LNCAP (cell line): ENCODE measurements at regions not wholly inside any gene's neighbourhood (a gene's known extent, or its start where the extent isn't known, plus 50 kb on each side); places are given as distances from the start of the nearest gene placed in this dataset.

Experiments used
- CTCF ChIP-seq: fragments of 450-650 bp; IDR thresholded peaks from 2 replicates; pipeline ENCODE4 v1.5.1; 2017; ENCODE audit warnings: mild to moderate bottlenecking

- TF ChIP-seq CTCF, result no peak
These were observed 54.8 kb upstream of the CCDC68 start for GRCh38 chr18:55014095-55014494.

GRCh38 chr18:55013685-55014084 is 54.4 kb upstream of the CCDC68 start:
- no peak for TF ChIP-seq CTCF

GRCh38 chr18:55013086-55013485 is 53.8 kb upstream of the CCDC68 start:
- no peak for TF ChIP-seq CTCF

GRCh38 chr18:55012008-55012407 is 52.7 kb upstream of the CCDC68 start:
- TF ChIP-seq CTCF, result no peak
